Thymus (tissue), 11 donors: ENCODE measurements at regions not wholly inside any gene's neighbourhood (a gene's known extent, or its start where the extent isn't known, plus 50 kb on each side); places are given as distances from the start of the nearest gene placed in this dataset.

Experiments
- DNase-seq, 9 donors: peaks; one replicate each; pipeline ENCODE4 v3.0.0-alpha.2; 2013; ENCODE audit warnings: low spot score in 9 of 9, low read depth in 6 of 9, missing footprints in 1 of 9
- H3K27ac ChIP-seq, 2 donors: one replicate each; pipeline ENCODE4 v1.5.1; 2013; ENCODE audit warnings: control low read depth in 1 of 2, low read depth in 1 of 2, low read length in 1 of 2, mild to moderate bottlenecking in 1 of 2, moderate library complexity in 1 of 2
- H3K27me3 ChIP-seq, 2 donors: one replicate each; pipeline ENCODE4 v1.5.1; 2013; ENCODE audit warnings: low read length in 1 of 2; ENCODE audit not compliant: control insufficient read depth in 2 of 2, insufficient read depth in 1 of 2
- H3K36me3 ChIP-seq, 2 donors: one replicate each; pipeline ENCODE4 v1.5.1; 2013; ENCODE audit warnings: low read length in 1 of 2, mild to moderate bottlenecking in 1 of 2, moderate library complexity in 1 of 2; ENCODE audit not compliant: control insufficient read depth in 2 of 2, insufficient read depth in 2 of 2
- H3K4me1 ChIP-seq, 2 donors: one replicate each; pipeline ENCODE4 v1.5.1; 2013; ENCODE audit warnings: low read length in 2 of 2; ENCODE audit not compliant: control insufficient read depth in 2 of 2, insufficient read depth in 2 of 2
- H3K4me3 ChIP-seq, 2 donors: one replicate each; pipeline ENCODE4 v1.5.1; 2013; ENCODE audit warnings: low read length in 2 of 2, control low read depth in 1 of 2, mild to moderate bottlenecking in 1 of 2
- H3K9me3 ChIP-seq, 2 donors: one replicate each; pipeline ENCODE4 v1.5.1; 2013; ENCODE audit warnings: low read length in 1 of 2, mild to moderate bottlenecking in 1 of 2; ENCODE audit not compliant: control insufficient read depth in 2 of 2, insufficient read depth in 1 of 2
- WGBS: extraction: QIAGEN DNeasy Blood & Tissue Kit; methylation state at CpG from one replicate; pipeline ENCODE4 v1.1.7; 2013; 5-methylcytosine and 5-hydroxymethylcytosine counted together
- donor health status: healthy.

DNA sequence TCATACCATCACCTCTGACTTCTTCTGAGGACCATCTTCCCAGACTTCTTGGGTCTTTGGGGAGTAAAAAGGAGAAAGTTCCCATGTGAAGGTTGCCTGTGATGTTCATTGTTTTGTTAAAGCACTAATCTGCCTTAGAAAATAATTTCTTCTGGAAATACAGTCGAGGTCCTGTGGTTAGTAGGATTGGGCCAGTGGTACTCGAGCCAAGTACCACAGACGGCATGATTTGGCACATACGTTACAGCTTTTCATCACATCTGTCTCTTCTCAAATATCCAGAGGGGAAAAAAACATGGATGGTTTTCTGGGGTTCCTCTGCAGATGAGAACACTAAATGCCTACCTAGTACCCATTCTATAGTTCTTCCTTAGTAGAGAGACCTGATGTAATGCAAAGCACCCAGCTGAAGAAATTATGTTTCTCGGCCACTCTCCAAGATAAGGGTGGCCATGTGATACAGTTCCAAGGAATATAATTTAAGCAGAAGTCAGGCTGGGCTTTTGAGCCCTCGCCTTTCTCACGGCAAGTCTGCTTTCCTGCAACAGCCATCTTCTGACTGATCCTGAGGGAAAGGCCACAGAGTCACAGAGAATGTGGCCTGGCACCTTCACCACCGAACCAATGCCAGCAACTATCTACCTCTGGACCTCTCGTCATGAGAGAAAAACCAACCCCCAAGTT is 161.0 kb downstream of the RNF152 start:
- Histone ChIP-seq H3K4me3 (no peak overlapping the region), H3K9me3 (no peaks in the 10 kb centered on the region), H3K4me1 (no peaks in the 10 kb centered on the region), H3K36me3 (no peaks in the 10 kb centered on the region), H3K27me3 (no peaks in the 10 kb centered on the region), H3K27ac (no peak overlapping the region)
- 94% methylated on average over 9 of the region's 9 CpGs for WGBS
- no peak for DNase-seq

DNA sequence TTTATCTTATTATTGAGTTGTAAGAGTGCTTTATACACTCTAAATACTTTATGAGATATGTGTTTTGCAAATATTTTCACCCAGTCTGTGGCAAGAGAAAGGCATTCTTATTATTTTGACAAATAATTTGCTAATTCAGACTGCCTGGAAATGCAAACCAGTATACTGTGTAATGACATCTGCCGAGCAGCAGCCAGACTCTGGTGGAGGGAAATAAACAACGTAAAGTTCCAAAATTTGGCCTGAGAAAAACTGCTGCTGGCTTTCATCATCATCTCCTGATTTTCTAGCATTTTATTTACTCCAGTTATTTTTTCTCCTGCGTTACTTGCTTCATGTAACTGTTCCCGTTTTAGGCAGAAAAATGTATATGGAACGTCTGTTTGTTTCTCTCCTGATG is 161.6 kb downstream of the RNF152 start:
- Histone ChIP-seq H3K4me3 (no peak overlapping the region), H3K4me1 (no peaks in the 10 kb centered on the region), H3K36me3 (no peaks in the 10 kb centered on the region), H3K9me3 (no peaks in the 10 kb centered on the region), H3K27ac (no peak overlapping the region), H3K27me3 (no peaks in the 10 kb centered on the region)
- DNase-seq: no peak
- WGBS: 74% methylated on average over 5 of the region's 5 CpGs

GRCh38 chr18:61729322-61729721 is 163.5 kb downstream of the RNF152 start:
- DNase-seq: no peak
- Histone ChIP-seq H3K9me3 (no peaks in the 10 kb centered on the region), H3K27ac (no peak overlapping the region), H3K27me3 (no peaks in the 10 kb centered on the region), H3K4me3 (no peak overlapping the region), H3K4me1 (no peaks in the 10 kb centered on the region), H3K36me3 (no peaks in the 10 kb centered on the region)

GRCh38 chr18:61727241-61728193 is 165.3 kb downstream of the RNF152 start:
- H3K4me1 ChIP-seq: no peaks in the 10 kb centered on the region
- no peaks in the 10 kb centered on the region for H3K36me3 ChIP-seq
- no peak overlapping the region for H3K27ac ChIP-seq
- 96% methylated on average over 4 of the region's 4 CpGs for WGBS
- no peak overlapping the region for H3K4me3 ChIP-seq
- no peaks in the 10 kb centered on the region for H3K9me3 ChIP-seq
- no peaks in the 10 kb centered on the region for H3K27me3 ChIP-seq
- no peak for DNase-seq

DNA sequence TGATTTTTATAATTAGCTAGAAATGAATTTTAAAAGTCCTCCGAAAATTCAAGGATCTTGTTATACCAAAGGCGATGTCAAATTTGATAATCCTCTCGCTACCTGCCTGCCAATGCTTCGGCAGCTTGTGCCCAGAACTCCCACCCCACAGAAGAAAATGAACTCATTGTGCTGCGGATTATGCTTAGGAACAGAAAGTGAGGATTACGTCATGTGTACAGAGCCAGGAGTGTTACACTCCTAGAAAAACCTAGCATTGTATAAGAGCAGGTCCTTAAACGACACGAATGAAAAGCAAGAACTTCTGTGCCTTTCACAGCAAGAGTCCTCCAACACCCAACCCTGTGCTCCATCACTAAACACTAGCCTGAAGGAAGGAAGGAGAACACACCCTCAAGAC is 168.3 kb downstream of the RNF152 start:
- H3K36me3 ChIP-seq: no peaks in the 10 kb centered on the region
- no peaks in the 10 kb centered on the region for H3K4me1 ChIP-seq
- DNase-seq: no peak
- no peak overlapping the region for H3K27ac ChIP-seq
- H3K27me3 ChIP-seq: no peaks in the 10 kb centered on the region
- no peak overlapping the region for H3K4me3 ChIP-seq
- no peaks in the 10 kb centered on the region for H3K9me3 ChIP-seq
- WGBS: 93% methylated on average over 8 of the region's 8 CpGs

DNA sequence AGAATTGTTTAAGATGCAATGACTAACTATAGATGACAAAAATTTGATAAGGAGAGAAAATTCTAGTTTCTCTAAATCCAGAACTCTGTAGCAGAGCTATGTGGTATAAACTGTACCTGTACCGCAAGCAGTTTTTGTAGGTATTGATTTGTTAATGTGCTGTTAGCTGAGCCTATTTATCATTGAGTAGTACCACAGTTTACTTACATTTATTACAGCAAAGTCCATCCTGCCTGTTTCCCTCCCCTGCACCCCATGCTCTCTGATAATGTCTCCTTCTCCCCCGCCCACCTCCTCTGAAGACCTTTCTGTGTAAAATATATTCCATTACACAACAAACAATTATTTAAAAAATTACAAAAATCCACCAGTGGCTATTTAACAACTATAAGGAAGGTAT is 170.6 kb downstream of the RNF152 start:
- no peak for DNase-seq
- Histone ChIP-seq H3K4me3 (no peak overlapping the region), H3K27ac (no peak overlapping the region), H3K36me3 (no peaks in the 10 kb centered on the region), H3K4me1 (no peaks in the 10 kb centered on the region), H3K9me3 (no peaks in the 10 kb centered on the region), H3K27me3 (no peaks in the 10 kb centered on the region)
- WGBS: 96% methylated on average over 2 of the region's 2 CpGs

GRCh38 chr18:61720496-61720895 is 172.3 kb downstream of the RNF152 start:
- H3K36me3 ChIP-seq: no peaks in the 10 kb centered on the region
- WGBS: 89% methylated on average over 5 of the region's 5 CpGs
- H3K4me3 ChIP-seq: no peak overlapping the region
- no peaks in the 10 kb centered on the region for H3K27me3 ChIP-seq
- no peak for DNase-seq
- H3K27ac ChIP-seq: no peak overlapping the region
- H3K9me3 ChIP-seq: no peaks in the 10 kb centered on the region
- no peaks in the 10 kb centered on the region for H3K4me1 ChIP-seq

GRCh38 chr18:61719671-61720070 is 173.1 kb downstream of the RNF152 start:
- Histone ChIP-seq H3K27ac (no peak overlapping the region), H3K9me3 (no peaks in the 10 kb centered on the region), H3K27me3 (no peaks in the 10 kb centered on the region), H3K36me3 (no peaks in the 10 kb centered on the region), H3K4me1 (no peaks in the 10 kb centered on the region), H3K4me3 (no peak overlapping the region)
- 61% methylated on average over 1 of the region's 1 CpG for WGBS
- no peak for DNase-seq

DNA sequence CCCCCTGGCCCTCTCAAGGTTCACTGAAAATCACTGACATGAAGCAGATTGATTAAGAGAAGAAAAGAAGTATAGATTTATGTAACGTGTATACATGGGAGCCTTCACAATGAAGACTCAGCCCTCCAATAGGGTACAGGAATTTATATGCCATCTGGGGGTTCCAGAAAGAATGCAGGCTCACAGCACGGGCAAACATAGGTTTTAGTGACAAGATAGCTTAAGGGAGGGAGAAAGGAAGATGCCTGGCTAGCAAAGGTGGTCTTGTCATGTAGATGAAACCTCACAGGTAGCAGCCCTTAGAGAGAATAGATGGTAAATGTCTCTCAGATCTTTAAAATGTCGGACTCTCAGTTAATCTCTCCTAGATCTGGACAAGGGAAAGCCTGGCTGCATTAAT is 173.9 kb downstream of the RNF152 start:
- Histone ChIP-seq H3K27me3 (no peaks in the 10 kb centered on the region), H3K4me3 (no peak overlapping the region), H3K36me3 (no peaks in the 10 kb centered on the region), H3K9me3 (no peaks in the 10 kb centered on the region), H3K27ac (no peak overlapping the region), H3K4me1 (no peaks in the 10 kb centered on the region)
- DNase-seq: no peak
- WGBS: 80% methylated on average over 3 of the region's 3 CpGs
